ENCODE measurements at regions not wholly inside any gene's neighbourhood (a gene's known extent, or its start where the extent isn't known, plus 50 kb on each side); places are given as distances from the start of the nearest gene placed in this dataset.

DNA sequence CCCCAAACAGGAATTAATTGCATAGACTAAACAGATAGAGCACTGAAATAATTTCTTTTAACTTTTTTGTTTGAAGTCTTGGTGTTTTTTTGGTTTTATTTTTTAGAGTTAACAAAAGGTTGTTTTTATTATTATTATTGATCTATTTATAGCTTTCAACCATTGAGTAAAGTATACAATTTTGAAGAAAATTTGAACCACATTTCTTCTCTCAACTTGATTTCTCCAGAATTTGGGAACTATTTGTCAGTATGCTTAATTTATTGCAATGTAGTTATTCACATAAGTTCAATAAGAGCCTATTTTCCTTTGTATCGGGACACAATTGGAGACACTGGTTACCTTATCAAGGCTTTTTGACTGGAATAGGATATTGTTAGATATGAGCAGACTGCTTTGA is 1045.6 kb upstream of the PCDH9 start:
- TF ChIP-seq POLR2AphosphoS5 (IDR thresholded peaks at IDR 0.05) (no peak), POLR2A (IDR thresholded peaks at IDR 0.05) (no peak), EP300 (IDR thresholded peaks at IDR 0.05; ENCODE audit: low read depth) (no peak)
- TF ChIP-seq, protein P1, sequence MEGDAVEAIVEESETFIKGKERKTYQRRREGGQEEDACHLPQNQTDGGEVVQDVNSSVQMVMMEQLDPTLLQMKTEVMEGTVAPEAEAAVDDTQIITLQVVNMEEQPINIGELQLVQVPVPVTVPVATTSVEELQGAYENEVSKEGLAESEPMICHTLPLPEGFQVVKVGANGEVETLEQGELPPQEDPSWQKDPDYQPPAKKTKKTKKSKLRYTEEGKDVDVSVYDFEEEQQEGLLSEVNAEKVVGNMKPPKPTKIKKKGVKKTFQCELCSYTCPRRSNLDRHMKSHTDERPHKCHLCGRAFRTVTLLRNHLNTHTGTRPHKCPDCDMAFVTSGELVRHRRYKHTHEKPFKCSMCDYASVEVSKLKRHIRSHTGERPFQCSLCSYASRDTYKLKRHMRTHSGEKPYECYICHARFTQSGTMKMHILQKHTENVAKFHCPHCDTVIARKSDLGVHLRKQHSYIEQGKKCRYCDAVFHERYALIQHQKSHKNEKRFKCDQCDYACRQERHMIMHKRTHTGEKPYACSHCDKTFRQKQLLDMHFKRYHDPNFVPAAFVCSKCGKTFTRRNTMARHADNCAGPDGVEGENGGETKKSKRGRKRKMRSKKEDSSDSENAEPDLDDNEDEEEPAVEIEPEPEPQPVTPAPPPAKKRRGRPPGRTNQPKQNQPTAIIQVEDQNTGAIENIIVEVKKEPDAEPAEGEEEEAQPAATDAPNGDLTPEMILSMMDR (IDR thresholded peaks at IDR 0.05): no peak

Measured in transverse colon (tissue), 4 donors.